CD14-positive monocyte (primary cell): ENCODE measurements at regions not wholly inside any gene's neighbourhood (a gene's known extent, or its start where the extent isn't known, plus 50 kb on each side); places are given as distances from the start of the nearest gene placed in this dataset.

ENCODE experiments used
- DNase-seq, 3 donors: peaks; one replicate each; pipeline ENCODE4 v3.0.0-alpha.2; 2011 to 2022
- H2AFZ ChIP-seq: 2 replicates; pipeline ENCODE4 v1.6.0; 2012; ENCODE audit warnings: mild to moderate bottlenecking, low read depth, low read length, inconsistent platforms; ENCODE audit not compliant: insufficient read depth, poor library complexity, severe bottlenecking
- H3K27ac ChIP-seq, 2 donors: 1 replicate in 1 of 2; 2 replicates in 1 of 2; pipeline ENCODE4 v1.5.1; 2012 to 2013; ENCODE audit warnings: low read length in 2 of 2, control low read depth in 1 of 2, inconsistent platforms in 1 of 2, low read depth in 1 of 2, mild to moderate bottlenecking in 1 of 2
- H3K27me3 ChIP-seq, 2 donors: one replicate each; pipeline versions ENCODE4 v1.6.0 to v1.6.1; 2011 to 2013; ENCODE audit warnings: low read length in 2 of 2; ENCODE audit not compliant: control insufficient read depth in 2 of 2, insufficient read depth in 2 of 2
- H3K36me3 ChIP-seq, 2 donors: replicated peaks in 1 of 2; 1 replicate in 1 of 2; 2 replicates in 1 of 2; pipeline versions ENCODE4 v1.5.1 to v1.6.1; 2012 to 2013; ENCODE audit warnings: low read length in 2 of 2, control low read depth in 1 of 2, inconsistent platforms in 1 of 2, mild to moderate bottlenecking in 1 of 2; ENCODE audit not compliant: insufficient read depth in 2 of 2, control insufficient read depth in 1 of 2
- H3K4me1 ChIP-seq, 2 donors: 1 replicate in 1 of 2; 2 replicates in 1 of 2; pipeline versions ENCODE4 v1.5.1 to v1.6.1; 2012 to 2013; ENCODE audit warnings: low read length in 2 of 2, control low read depth in 1 of 2, inconsistent platforms in 1 of 2, mild to moderate bottlenecking in 1 of 2, moderate library complexity in 1 of 2; ENCODE audit not compliant: insufficient read depth in 2 of 2, control insufficient read depth in 1 of 2
- H3K4me2 ChIP-seq: replicated peaks from 2 replicates; pipeline ENCODE3; 2012; ENCODE audit warnings: low read length, moderate library complexity, mild to moderate bottlenecking; ENCODE audit not compliant: poor library complexity, severe bottlenecking; ENCODE audit errors: extremely low read depth
- H3K4me3 ChIP-seq, 3 experiments: fragments of 200-600 bp in 1 of 3; sonication (generic) in 1 of 3; replicated peaks in 1 of 3; 1 replicate in 2 of 3; 2 replicates in 1 of 3; pipeline ENCODE4 v1.5.1; 2011 to 2013; ENCODE audit warnings: low read length in 3 of 3, mild to moderate bottlenecking in 3 of 3, control low read depth in 2 of 3, low read depth in 2 of 3, inconsistent platforms in 1 of 3, moderate library complexity in 1 of 3
- H3K79me2 ChIP-seq: 2 replicates; pipeline ENCODE4 v1.6.0; 2012; ENCODE audit warnings: mild to moderate bottlenecking, control low read depth, inconsistent platforms, low read length, moderate library complexity; ENCODE audit not compliant: insufficient read depth
- H3K9ac ChIP-seq: 2 replicates; pipeline ENCODE4 v1.6.0; 2017; ENCODE audit warnings: low read length, mild to moderate bottlenecking; ENCODE audit not compliant: insufficient read depth, poor library complexity, severe bottlenecking
- H3K9me3 ChIP-seq, 2 donors: replicated peaks in 1 of 2; 1 replicate in 1 of 2; 2 replicates in 1 of 2; pipeline versions ENCODE4 v1.5.1 to v1.6.1; 2012 to 2013; ENCODE audit warnings: low read length in 2 of 2, control low read depth in 1 of 2; ENCODE audit not compliant: control insufficient read depth in 1 of 2, insufficient read depth in 1 of 2
- H4K20me1 ChIP-seq: 2 replicates; pipeline ENCODE4 v1.6.0; 2012; ENCODE audit warnings: mild to moderate bottlenecking, low read length, control low read depth, moderate library complexity; ENCODE audit not compliant: insufficient read depth
- H3K27ac Mint-ChIP-seq, 7 donors: one replicate each; pipeline ENCODE4 v1.8.0; 2020; ENCODE audit warnings: mild to moderate bottlenecking in 7 of 7, mixed read lengths in 7 of 7, moderate library complexity in 6 of 7, inconsistent platforms in 2 of 7
- H3K27me3 Mint-ChIP-seq, 3 donors: one replicate each; pipeline ENCODE4 v1.8.0; 2021 to 2022; ENCODE audit warnings: low read depth in 3 of 3, mild to moderate bottlenecking in 3 of 3, mixed read lengths in 3 of 3, moderate library complexity in 3 of 3, inconsistent platforms in 1 of 3
- H3K36me3 Mint-ChIP-seq, 2 donors: one replicate each; pipeline ENCODE4 v1.8.0; 2020; ENCODE audit warnings: mixed read lengths in 2 of 2, inconsistent platforms in 1 of 2, mild to moderate bottlenecking in 1 of 2
- H3K4me1 Mint-ChIP-seq: one replicate; pipeline ENCODE4 v1.8.0; 2020; ENCODE audit warnings: mild to moderate bottlenecking, mixed read lengths
- H3K4me3 Mint-ChIP-seq, 2 donors: one replicate each; pipeline ENCODE4 v1.8.0; 2020; ENCODE audit warnings: mild to moderate bottlenecking in 2 of 2, mixed read lengths in 2 of 2, moderate library complexity in 1 of 2
- H3K9me3 Mint-ChIP-seq, 7 donors: one replicate each; pipeline ENCODE4 v1.8.0; 2020 to 2022; ENCODE audit warnings: mixed read lengths in 7 of 7, mild to moderate bottlenecking in 6 of 7, moderate library complexity in 6 of 7, inconsistent platforms in 2 of 7
- WGBS: methylation state at CpG from one replicate; pipeline ENCODE4 v1.1.5; 2013; ENCODE audit warnings: missing lambda C conversion rate; ENCODE audit not compliant: insufficient coverage; 5-methylcytosine and 5-hydroxymethylcytosine counted together
- intact Hi-C, 2 donors: fragments of 100-400 bp; cut with micrococcal nuclease; formaldehyde crosslinking; loops; one replicate each; pipeline versions ENCODE4 v1.15.0 to v1.15.1; 2023
- TF ChIP-seq, protein P1 (sequence below): fragments of 200-600 bp; IDR thresholded peaks from one replicate; pipeline ENCODE4 v1.8.0; 2022; ENCODE audit warnings: antibody characterized with exemption, mild to moderate bottlenecking

DNA sequence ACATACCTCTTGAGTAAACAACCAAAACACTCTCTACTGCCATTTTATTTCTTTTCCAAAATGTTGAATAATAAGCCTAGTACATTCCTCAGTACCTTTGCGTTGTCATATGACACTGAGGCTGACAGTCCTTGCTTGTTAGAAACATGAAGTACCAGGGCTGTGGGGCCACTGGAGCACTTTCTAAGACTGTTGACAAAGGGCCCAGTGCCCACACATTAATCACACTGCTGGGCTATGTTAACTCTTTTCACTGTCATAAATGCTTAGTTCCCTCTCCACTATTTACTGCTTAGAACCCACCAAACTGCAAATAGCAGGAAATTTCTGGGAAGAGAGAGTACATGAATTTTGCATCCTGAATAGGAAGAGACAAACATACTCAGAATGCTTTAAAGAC is 57.1 kb downstream of the FAM47B start:
- Histone ChIP-seq H3K27ac (no peak overlapping the region), H3K9me3 (no peaks in the 10 kb centered on the region), H3K27me3 (no peaks in the 10 kb centered on the region), H2AFZ (no peak overlapping the region), H3K4me1 (no peaks in the 10 kb centered on the region), H3K4me3 (no peak overlapping the region), H4K20me1 (no peaks in the 10 kb centered on the region), H3K4me2 (no peak overlapping the region), H3K79me2 (no peaks in the 10 kb centered on the region), H3K36me3 (no peaks in the 10 kb centered on the region), H3K9ac (no peak overlapping the region)
- intact Hi-C loops = no loop called here
- Mint-ChIP-seq H3K9me3 (peaks cover 0 to 8% (median 0%) of the 10 kb centered on the region in 7 donors), H3K4me1 (no peaks in the 10 kb centered on the region), H3K27ac (no peak overlapping the region), H3K36me3 (no peaks in the 10 kb centered on the region), H3K4me3 (no peak overlapping the region), H3K27me3 (no peaks in the 10 kb centered on the region)
- no peak for DNase-seq
- TF ChIP-seq, protein P1, sequence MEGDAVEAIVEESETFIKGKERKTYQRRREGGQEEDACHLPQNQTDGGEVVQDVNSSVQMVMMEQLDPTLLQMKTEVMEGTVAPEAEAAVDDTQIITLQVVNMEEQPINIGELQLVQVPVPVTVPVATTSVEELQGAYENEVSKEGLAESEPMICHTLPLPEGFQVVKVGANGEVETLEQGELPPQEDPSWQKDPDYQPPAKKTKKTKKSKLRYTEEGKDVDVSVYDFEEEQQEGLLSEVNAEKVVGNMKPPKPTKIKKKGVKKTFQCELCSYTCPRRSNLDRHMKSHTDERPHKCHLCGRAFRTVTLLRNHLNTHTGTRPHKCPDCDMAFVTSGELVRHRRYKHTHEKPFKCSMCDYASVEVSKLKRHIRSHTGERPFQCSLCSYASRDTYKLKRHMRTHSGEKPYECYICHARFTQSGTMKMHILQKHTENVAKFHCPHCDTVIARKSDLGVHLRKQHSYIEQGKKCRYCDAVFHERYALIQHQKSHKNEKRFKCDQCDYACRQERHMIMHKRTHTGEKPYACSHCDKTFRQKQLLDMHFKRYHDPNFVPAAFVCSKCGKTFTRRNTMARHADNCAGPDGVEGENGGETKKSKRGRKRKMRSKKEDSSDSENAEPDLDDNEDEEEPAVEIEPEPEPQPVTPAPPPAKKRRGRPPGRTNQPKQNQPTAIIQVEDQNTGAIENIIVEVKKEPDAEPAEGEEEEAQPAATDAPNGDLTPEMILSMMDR = no peak
- WGBS = no CpG with 5 or more reads among the region's 1 CpG

DNA sequence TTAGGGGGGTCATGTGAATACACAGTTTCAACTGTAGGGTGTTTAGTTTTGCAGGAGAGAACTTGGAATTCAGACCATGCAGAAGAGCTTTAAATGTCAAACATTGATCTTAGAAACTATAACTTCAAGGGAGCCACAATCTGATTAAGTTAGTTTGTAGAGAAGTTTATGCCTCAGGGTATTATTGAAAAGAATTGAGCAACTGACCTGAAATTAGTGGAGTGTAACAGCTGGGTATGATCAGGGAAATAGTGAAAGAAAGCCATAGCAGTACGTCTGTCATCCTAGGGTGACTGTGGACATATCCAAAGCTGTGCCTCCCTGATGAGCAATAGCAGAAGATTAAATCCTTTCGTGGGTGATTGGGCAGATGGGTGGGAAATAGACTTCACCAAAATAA is 63.8 kb downstream of the FAM47B start:
- no peak overlapping the region for H3K4me3 ChIP-seq
- Mint-ChIP-seq H3K27ac (no peak overlapping the region), H3K27me3 (no peaks in the 10 kb centered on the region), H3K4me3 (no peak overlapping the region), H3K9me3 (peaks cover 0 to 11% (median 2%) of the 10 kb centered on the region in 7 donors), H3K36me3 (no peaks in the 10 kb centered on the region), H3K4me1 (no peaks in the 10 kb centered on the region)
- no peaks in the 10 kb centered on the region for H4K20me1 ChIP-seq
- intact Hi-C loops = no loop called here
- no peak overlapping the region for H3K9ac ChIP-seq
- TF ChIP-seq, protein P1 = no peak
- H3K27ac ChIP-seq = no peak overlapping the region
- H3K4me1 ChIP-seq = no peaks in the 10 kb centered on the region
- DNase-seq = no peak
- no peaks in the 10 kb centered on the region for H3K36me3 ChIP-seq
- H3K27me3 ChIP-seq = no peaks in the 10 kb centered on the region
- no peaks in the 10 kb centered on the region for H3K9me3 ChIP-seq
- no peak overlapping the region for H3K4me2 ChIP-seq
- H3K79me2 ChIP-seq = no peaks in the 10 kb centered on the region
- no CpG with 5 or more reads among the region's 2 CpGs for WGBS
- H2AFZ ChIP-seq = no peak overlapping the region
